Frontal cortex (tissue), 3 donors: ENCODE measurements at regions not wholly inside any gene's neighbourhood (a gene's known extent, or its start where the extent isn't known, plus 50 kb on each side); places are given as distances from the start of the nearest gene placed in this dataset.

ENCODE experiments used
- DNase-seq, 2 donors: peaks; one replicate each; pipeline ENCODE4 v3.0.0; 2012; ENCODE audit warnings: low spot score in 2 of 2
- FAIRE-seq: peaks from 2 replicates; lab custom pipeline; 2012; peaks lifted over from hg19 to GRCh38; lab: Jason Lieb, UNC
- donor health status: control.
- donor health status: control.
- donor health status: control.

GRCh38 chr11:131109790-131110189, 193.5 kb upstream of the SNX19 start:
- DNase-seq (no peak), FAIRE-seq (no peak)

GRCh38 chr11:131111775-131112174, 195.5 kb upstream of the SNX19 start:
- no peak for FAIRE-seq
- DNase-seq, result no peak

- FAIRE-seq (no peak), DNase-seq (no peak)
These were observed 202.0 kb upstream of the SNX19 start for GRCh38 chr11:131118247-131118646.

GRCh38 chr11:131121426-131122333, 205.4 kb upstream of the SNX19 start:
- no peak for FAIRE-seq
- no peak for DNase-seq

GRCh38 chr11:131122448-131122847, 206.2 kb upstream of the SNX19 start:
- no peak for FAIRE-seq
- no peak for DNase-seq

GRCh38 chr11:131129474-131129873, 213.2 kb upstream of the SNX19 start:
- FAIRE-seq (no peak), DNase-seq (no peak)

- no peak for DNase-seq
- FAIRE-seq, result no peak
These were observed 219.3 kb upstream of the SNX19 start for GRCh38 chr11:131135611-131136010.

- no peak for FAIRE-seq
- no peak for DNase-seq
These were observed 220.2 kb upstream of the SNX19 start for GRCh38 chr11:131136486-131136885.

GRCh38 chr11:131137046-131137445, 220.8 kb upstream of the SNX19 start:
- DNase-seq, result no peak
- FAIRE-seq, result no peak

- no peak for FAIRE-seq
- no peak for DNase-seq
These were observed 222.5 kb upstream of the SNX19 start for GRCh38 chr11:131138731-131139130.

GRCh38 chr11:131145791-131146190, 224.6 kb upstream of the NTM start:
- no peak for FAIRE-seq
- no peak for DNase-seq

GRCh38 chr11:131146827-131147490, 223.5 kb upstream of the NTM start:
- DNase-seq (no peak), FAIRE-seq (no peak)

- FAIRE-seq (no peak), DNase-seq (no peak)
These were observed 216.1 kb upstream of the NTM start for GRCh38 chr11:131154351-131154750.

GRCh38 chr11:131157678-131158077, 212.7 kb upstream of the NTM start:
- DNase-seq, result no peak
- no peak for FAIRE-seq

- FAIRE-seq, result no peak
- DNase-seq, result no peak
These were observed 209.6 kb upstream of the NTM start for GRCh38 chr11:131160846-131161245.

- FAIRE-seq (no peak), DNase-seq (no peak)
These were observed 206.8 kb upstream of the NTM start for GRCh38 chr11:131163613-131164012.

GRCh38 chr11:131165036-131165435, 205.4 kb upstream of the NTM start:
- DNase-seq, result no peak
- FAIRE-seq, result no peak

GRCh38 chr11:131168839-131169713, 201.3 kb upstream of the NTM start:
- no peak for FAIRE-seq
- no peak for DNase-seq

- FAIRE-seq (no peak), DNase-seq (no peak)
These were observed 198.4 kb upstream of the NTM start for GRCh38 chr11:131172011-131172410.

- no peak for DNase-seq
- no peak for FAIRE-seq
These were observed 192.4 kb upstream of the NTM start for GRCh38 chr11:131178020-131178419.
